Right ventricle myocardium inferior (tissue), 1 donor: ENCODE measurements at regions not wholly inside any gene's neighbourhood (a gene's known extent, or its start where the extent isn't known, plus 50 kb on each side); places are given as distances from the start of the nearest gene placed in this dataset.
"Not testable (repeated sequence)": the region's sequence is repeated elsewhere in the genome, so short reads cannot be mapped to it uniquely, and the experiment has no call there.

ENCODE experiments used
- ATAC-seq: fragments of 200-7000 bp; cut with Tn5 transposase; one replicate; pipeline ENCODE4 v1.9.1; 2020; ENCODE audit warnings: mild to moderate bottlenecking, moderate library complexity
- DNase-seq: peaks from one replicate; pipeline ENCODE4 v3.0.0; 2021; ENCODE audit errors: missing footprints
- intact Hi-C: fragments of 100-400 bp; cut with DNase I; formaldehyde crosslinking; loops from one replicate; pipeline ENCODE4 v1.11.0; 2022
- donor health status: DM: no; HTN: yes; CAD: no; lungs with severe emphysema.

DNA sequence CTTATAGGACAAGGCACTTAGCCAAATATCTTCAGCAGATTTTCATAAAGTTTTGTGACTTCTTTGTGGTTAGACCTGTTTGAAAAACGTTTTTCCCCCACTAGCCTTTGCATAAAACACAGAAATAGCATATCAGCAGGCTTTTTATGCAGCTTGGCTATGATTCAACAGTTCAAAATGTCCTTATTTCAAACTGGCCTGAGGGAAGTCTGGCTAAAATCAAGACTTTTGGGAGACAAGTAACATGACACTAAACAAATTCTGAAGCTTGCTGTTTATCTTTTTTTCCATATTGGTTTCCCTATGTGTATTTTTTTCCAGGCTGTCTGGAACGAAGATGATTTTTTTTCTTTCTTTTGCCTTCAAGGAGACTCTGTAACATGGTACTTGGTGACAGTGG lies 95.1 kb upstream of the L3MBTL4 start:
- DNase-seq (no peak), ATAC-seq (no peak)
- intact Hi-C loops, result no loop called here

GRCh38 chr18:6520901-6521300 lies 106.2 kb upstream of the L3MBTL4 start:
- DNase-seq (no peak), ATAC-seq (no peak)
- intact Hi-C loops, result no loop called here

DNA sequence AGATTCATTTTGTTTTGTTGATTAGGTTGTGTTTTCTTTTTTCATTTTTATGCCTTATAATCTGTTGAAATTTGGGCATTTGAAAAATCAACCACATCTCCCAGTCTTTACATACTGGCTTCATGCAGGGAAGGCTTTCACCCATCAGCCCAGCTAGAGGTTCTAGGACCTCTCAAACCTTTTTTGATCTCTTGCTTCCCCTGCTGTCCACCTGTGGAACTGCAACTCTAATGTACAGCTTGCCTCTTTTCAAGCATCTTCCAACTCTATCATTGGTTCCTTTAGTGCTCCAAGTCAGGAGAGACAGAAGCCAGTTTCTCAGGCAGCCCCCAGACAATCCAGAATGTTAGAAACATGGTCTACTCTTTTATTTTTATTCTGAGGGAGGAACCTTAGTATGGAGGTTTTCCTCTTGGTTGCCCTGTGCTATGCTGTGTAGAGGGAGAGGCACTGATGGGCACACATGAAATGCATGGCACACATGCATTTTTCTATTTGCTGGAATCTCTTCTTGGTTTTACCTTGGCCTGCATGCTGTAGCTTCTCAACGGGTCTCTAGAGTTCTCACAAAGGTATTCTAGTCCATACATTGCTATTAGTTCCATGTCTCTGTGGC lies 107.2 kb upstream of the L3MBTL4 start:
- no peak for ATAC-seq
- intact Hi-C loops, result no loop called here
- no peak for DNase-seq

GRCh38 chr18:6525604-6526003 lies 110.9 kb upstream of the L3MBTL4 start:
- no peak for ATAC-seq
- intact Hi-C loops, result no loop called here
- DNase-seq, result no peak

- DNase-seq (no peak), ATAC-seq (no peak)
- intact Hi-C loops, result no loop called here
Measured at GRCh38 chr18:6537475-6537874, 122.8 kb upstream of the L3MBTL4 start.

GRCh38 chr18:6541131-6541679 lies 126.5 kb upstream of the L3MBTL4 start:
- DNase-seq, ATAC-seq: not testable (repeated sequence)
- intact Hi-C loops, result loop anchor here (10.0 kb wide), 1 partner anchor 56 kb away; no protein-coding TSS in a partner anchor

DNA sequence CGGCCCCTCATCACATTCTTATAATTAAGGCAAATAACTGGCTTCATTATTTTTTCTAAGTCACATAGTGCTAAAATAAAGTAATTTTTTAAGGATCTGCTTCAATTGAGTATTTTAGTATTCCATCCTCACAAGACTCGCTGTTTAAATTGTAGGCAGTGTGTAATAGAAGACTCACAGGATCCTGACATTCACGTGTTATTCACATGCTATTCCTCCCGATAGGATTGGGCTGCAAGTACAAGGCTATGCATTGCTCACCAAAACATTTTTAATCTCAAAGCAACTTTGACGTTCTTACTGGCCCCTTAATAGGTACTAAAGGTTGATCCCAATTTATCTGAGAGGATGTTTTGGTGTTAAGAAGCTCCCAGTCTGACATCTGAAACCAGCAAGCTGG lies 127.6 kb upstream of the L3MBTL4 start:
- DNase-seq (no peak), ATAC-seq (no peak)
- intact Hi-C loops, result loop anchor here (2.0 to 10.0 kb wide), 2 partner anchors 57 to 345 kb away; no protein-coding TSS in a partner anchor

GRCh38 chr18:6543330-6543908 lies 128.7 kb upstream of the L3MBTL4 start:
- intact Hi-C loops, result loop anchor here (2.0 to 10.0 kb wide), 2 partner anchors 59 to 343 kb away; no protein-coding TSS in a partner anchor
- no peak for DNase-seq
- ATAC-seq, result no peak

- intact Hi-C loops, result loop anchor here (10.0 kb wide), 1 partner anchor 61 kb away; no protein-coding TSS in a partner anchor
- no peak for ATAC-seq
- DNase-seq, result no peak
Measured at GRCh38 chr18:6546229-6546628, 131.5 kb upstream of the L3MBTL4 start.

DNA sequence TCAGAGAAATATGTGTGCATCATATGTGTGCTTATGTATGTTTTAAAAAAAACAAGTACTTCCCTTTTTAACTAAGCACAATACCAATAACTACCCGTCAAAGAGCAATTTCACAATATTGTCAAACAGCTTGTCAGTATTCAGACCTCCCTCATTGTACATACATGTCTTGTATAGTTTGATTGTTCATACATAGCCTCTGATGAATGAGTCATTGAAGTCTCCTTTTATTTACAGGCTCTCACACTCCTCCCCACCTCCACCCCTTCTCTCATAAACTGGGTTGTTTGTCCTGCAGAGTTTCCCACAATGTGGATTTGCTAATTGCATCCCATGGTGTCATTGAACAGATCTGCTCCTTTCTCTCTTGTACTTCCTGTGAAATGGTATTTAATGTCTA lies 132.8 kb upstream of the L3MBTL4 start:
- ATAC-seq, result no peak
- intact Hi-C loops, result loop anchor here (10.0 kb wide), 1 partner anchor 63 kb away; no protein-coding TSS in a partner anchor
- no peak for DNase-seq

GRCh38 chr18:6553234-6553900 lies 138.7 kb upstream of the L3MBTL4 start:
- DNase-seq (no peak), ATAC-seq (no peak)
- intact Hi-C loops, result no loop called here

DNA sequence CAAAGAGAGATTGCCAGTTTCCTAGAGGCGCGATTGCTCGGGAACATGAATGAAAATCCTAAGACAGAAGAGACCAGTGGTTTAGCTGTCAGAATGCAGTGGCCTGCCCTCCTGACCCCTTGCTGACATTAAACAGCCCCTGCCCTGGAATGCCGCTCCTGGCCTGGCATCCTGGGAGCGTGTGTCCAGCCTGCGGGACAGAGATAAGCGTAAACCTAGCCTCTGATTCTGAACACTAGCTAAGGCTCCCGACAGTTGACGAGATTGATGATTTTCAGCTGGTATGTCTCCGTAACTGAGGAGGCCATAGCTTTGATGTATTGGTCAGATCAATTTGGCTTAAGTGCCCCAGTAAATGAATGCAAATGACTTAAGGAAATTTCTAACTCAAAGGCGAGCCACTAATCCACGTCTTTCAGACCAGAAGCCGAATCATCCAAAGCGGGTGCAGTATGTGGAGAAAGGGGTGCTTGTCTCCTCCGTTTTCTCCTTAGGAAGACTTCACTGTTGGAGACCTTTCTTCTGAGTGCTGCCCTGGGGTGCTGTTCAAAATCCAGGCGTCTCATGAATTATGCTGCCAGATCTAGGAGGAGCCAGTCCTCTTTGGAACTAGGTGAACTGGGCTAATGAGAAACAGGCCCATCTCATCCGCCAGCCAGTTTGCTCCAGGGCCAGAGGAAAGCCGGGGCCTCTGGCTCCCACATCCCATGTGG lies 142.5 kb upstream of the L3MBTL4 start:
- intact Hi-C loops, result no loop called here
- DNase-seq (no peak), ATAC-seq (peak; percentile 32)

GRCh38 chr18:6557770-6558248 lies 143.1 kb upstream of the L3MBTL4 start:
- intact Hi-C loops, result no loop called here
- ATAC-seq (no peak), DNase-seq (no peak)

DNA sequence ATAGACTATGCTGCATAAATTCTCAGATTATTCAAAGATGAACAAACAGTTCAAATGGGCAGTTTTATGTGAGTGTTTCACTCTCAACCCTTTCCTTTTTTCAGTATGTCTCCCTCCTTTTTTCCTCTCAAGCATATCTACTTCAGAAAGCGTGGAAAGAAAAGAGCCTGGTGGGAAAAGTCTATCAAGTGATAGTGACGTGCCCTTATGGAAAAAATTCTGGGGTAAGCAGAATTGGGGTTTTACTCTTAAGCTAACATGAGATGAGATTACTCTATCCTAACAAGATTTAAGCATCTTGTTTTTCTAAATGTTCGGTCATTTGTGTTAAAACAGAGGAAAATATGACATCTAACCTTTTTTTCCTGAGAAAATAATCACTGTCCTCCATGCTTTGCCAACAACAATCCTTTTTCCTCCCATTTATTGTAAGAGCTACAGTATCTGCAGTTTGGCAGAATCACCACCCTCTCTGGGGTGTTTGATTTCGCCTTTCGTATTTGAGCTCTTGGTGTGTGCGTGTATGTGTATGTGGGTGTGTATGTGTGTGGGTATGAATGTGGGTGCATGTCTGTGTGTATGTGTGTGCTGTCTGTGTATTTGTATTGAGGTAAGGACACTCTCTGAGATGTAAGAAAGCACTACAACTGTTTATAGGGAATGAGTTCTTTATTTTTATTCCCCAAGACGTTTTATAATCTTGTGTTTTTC lies 143.9 kb upstream of the L3MBTL4 start:
- intact Hi-C loops, result no loop called here
- DNase-seq (no peak), ATAC-seq (no peak)

DNA sequence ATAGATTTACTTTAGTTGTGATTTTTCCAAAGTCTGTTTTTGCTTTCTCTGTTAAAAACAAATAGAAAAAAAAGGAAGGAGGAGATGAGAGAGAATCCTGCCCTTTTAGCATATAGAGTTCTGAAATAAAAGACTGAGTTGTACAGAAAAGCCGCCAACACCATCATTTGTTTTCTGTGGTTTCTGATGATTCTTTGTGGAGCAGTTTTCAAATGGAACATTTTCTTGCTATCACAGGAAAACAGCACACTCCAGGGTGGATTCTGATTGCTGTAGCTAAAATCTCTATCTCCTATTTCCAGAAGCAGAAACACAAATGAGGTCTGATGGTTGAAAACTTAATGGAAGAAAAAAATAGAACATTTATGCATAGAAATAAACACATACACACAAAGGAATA lies 144.6 kb upstream of the L3MBTL4 start:
- intact Hi-C loops, result no loop called here
- DNase-seq (no peak), ATAC-seq (no peak)

DNA sequence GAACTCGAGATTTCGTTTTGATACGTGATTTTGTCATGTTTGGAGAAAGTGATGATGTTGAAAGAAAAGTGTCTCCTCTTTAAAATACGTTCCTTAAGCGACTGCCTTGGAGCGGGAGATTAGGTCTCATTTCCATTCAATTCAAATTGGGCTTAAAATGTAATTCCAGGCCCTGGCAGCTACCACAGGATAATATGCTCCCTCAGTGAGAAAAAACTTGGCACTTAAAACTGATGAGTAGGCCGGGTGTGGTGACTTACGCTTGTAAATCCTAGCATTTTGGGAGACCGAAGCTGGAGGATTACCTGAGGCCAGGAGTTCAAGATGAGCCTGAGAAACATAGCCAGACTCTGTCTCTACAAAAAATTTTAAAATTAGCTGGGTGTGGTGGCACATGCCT lies 146.3 kb upstream of the L3MBTL4 start:
- intact Hi-C loops, result no loop called here

GRCh38 chr18:6561420-6561861 lies 146.7 kb upstream of the L3MBTL4 start:
- ATAC-seq (peak; percentile 91), DNase-seq (peak; percentile 79)
- intact Hi-C loops, result no loop called here

More for the DNA sequence above, 146.3 kb upstream of the L3MBTL4 start:
- ATAC-seq (no peak), DNase-seq (no peak)

GRCh38 chr18:6561862-6562291 lies 147.2 kb upstream of the L3MBTL4 start:
- ATAC-seq (peak; percentile 48), DNase-seq (no peak)
- intact Hi-C loops, result no loop called here
